OCI-LY1 (cell line): ENCODE measurements at regions not wholly inside any gene's neighbourhood (a gene's known extent, or its start where the extent isn't known, plus 50 kb on each side); places are given as distances from the start of the nearest gene placed in this dataset.

Source experiments
- EZH2 ChIP-seq: fragments of 200-600 bp; sonication (generic), shearing (Covaris generic); IDR thresholded peaks from 2 replicates; pipeline ENCODE4 v1.8.0; 2017; ENCODE audit warnings: borderline replicate concordance, mixed run types, mild to moderate bottlenecking, antibody characterized with exemption, low read length, moderate library complexity, mixed read lengths
- TF ChIP-seq, protein P1 (sequence below): fragments of 200-600 bp; sonication (generic), shearing (Covaris generic); IDR thresholded peaks from 2 replicates; pipeline ENCODE4 v1.5.1; 2017; ENCODE audit warnings: mild to moderate bottlenecking, antibody characterized with exemption, low read length, moderate library complexity, mixed read lengths

- TF ChIP-seq, protein P1, sequence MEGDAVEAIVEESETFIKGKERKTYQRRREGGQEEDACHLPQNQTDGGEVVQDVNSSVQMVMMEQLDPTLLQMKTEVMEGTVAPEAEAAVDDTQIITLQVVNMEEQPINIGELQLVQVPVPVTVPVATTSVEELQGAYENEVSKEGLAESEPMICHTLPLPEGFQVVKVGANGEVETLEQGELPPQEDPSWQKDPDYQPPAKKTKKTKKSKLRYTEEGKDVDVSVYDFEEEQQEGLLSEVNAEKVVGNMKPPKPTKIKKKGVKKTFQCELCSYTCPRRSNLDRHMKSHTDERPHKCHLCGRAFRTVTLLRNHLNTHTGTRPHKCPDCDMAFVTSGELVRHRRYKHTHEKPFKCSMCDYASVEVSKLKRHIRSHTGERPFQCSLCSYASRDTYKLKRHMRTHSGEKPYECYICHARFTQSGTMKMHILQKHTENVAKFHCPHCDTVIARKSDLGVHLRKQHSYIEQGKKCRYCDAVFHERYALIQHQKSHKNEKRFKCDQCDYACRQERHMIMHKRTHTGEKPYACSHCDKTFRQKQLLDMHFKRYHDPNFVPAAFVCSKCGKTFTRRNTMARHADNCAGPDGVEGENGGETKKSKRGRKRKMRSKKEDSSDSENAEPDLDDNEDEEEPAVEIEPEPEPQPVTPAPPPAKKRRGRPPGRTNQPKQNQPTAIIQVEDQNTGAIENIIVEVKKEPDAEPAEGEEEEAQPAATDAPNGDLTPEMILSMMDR = no peak
- TF ChIP-seq EZH2 = no peak
Observed at GRCh38 chr2:236724200-236724599, 154.6 kb downstream of the ACKR3 start.
